ENCODE measurements at regions not wholly inside any gene's neighbourhood (a gene's known extent, or its start where the extent isn't known, plus 50 kb on each side); places are given as distances from the start of the nearest gene placed in this dataset.

DNA sequence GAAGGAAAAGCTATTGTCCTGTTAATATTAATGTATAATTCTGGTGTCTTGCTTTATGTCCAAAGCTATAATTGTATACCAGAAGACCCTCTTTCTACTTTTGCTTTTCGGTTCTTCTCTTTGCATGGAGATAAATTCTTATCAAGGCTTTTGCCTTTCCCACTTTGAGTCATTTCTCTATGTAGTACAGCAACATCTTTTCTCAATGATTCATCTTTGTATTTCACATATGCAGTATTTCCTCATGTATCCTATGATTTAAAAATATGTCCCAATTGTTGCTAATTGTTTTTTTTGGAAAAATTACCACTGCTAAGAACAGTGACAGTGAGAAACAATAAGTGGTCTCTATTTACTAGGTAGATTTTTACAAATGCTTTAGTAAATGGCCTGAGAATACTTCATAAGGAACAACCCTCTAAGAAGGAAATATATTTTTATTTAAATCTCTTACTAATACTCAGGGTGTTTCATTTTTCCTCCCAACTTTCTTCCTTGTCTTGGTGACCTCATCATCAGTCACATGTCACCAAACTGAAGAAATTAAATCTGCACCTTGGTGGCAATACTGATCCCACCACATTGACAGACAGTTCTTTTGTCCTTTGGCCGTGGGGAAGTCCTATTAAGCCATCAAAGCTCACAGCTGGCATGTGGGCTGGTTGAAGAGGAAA is 290.6 kb downstream of the SATB1 start:
- Mint-ChIP-seq H3K4me3 (no peak overlapping the region), H3K36me3 (ENCODE audit: insufficient read depth in 1 of 3, low read depth in 3 of 3) (no peaks in the 10 kb centered on the region), H3K9me3 (no peaks in the 10 kb centered on the region; a peak in 1 of 5 replicates), H3K27ac (no peak overlapping the region), H3K27me3 (ENCODE audit: low read depth) (no peaks in the 10 kb centered on the region), H3K4me1 (peaks cover 8 to 21% of the 10 kb centered on the region in 2 experiments)
- Histone ChIP-seq H4K20me1 (ENCODE audit: control insufficient read depth, insufficient read depth, insufficient read length) (no peaks in the 10 kb centered on the region), H4K8ac (replicated peaks; ENCODE audit: insufficient read length, low read depth, low read length) (no peak overlapping the region), H3K9ac (ENCODE audit: extremely low read depth, insufficient read length, low read length) (no peak overlapping the region), H3K23me2 (ENCODE audit: insufficient read length, low read depth, low read length, poor library complexity, severe bottlenecking) (no peaks in the 10 kb centered on the region), H3K27me3 (ENCODE audit: insufficient read depth, low read length) (no peaks in the 10 kb centered on the region), H2BK120ac (ENCODE audit: low read depth, low read length, poor library complexity, severe bottlenecking) (no peak overlapping the region), H3K14ac (ENCODE audit: insufficient read depth, low read length) (no peak overlapping the region), H2AK5ac (ENCODE audit: insufficient read length, low read length) (no peak overlapping the region), H2BK15ac (ENCODE audit: low read depth, low read length) (no peak overlapping the region), H4K91ac (ENCODE audit: insufficient read length, low read depth, low read length) (no peak overlapping the region), H4K5ac (ENCODE audit: insufficient read length, low read depth, low read length) (no peak overlapping the region), H3K23ac (ENCODE audit: insufficient read length, low read depth, low read length) (no peak overlapping the region), H3K4me1 (ENCODE audit: insufficient read depth, low read length) (no peaks in the 10 kb centered on the region; the same call in 1 of the 2 replicates), H3K56ac (ENCODE audit: insufficient read length, low read depth, low read length) (no peak overlapping the region), H2BK12ac (ENCODE audit: insufficient read length, low read depth, low read length) (no peak overlapping the region), H3K79me2 (ENCODE audit: insufficient read depth, low read length) (no peaks in the 10 kb centered on the region), H3K18ac (ENCODE audit: insufficient read length, low read depth, low read length) (no peak overlapping the region), H3K4me2 (ENCODE audit: insufficient read depth, insufficient read length, low read length) (no peak overlapping the region), H3T11ph (ENCODE audit: low read length) (no peak overlapping the region), H3K27ac (ENCODE audit: insufficient read length, low read depth, low read length) (no peak overlapping the region), H3K9me3 (ENCODE audit: control insufficient read depth, low read depth, low read length) (no peaks in the 10 kb centered on the region), H2AFZ (ENCODE audit: low read length) (no peak overlapping the region), H2BK20ac (ENCODE audit: low read depth, low read length, poor library complexity, severe bottlenecking) (no peak overlapping the region), H3K4ac (ENCODE audit: low read depth, low read length) (no peak overlapping the region), H2BK5ac (ENCODE audit: insufficient read length, low read length) (no peak overlapping the region), H3K79me1 (ENCODE audit: insufficient read depth, low read depth, low read length, poor library complexity, severe bottlenecking) (no peaks in the 10 kb centered on the region)
- no peak for DNase-seq
- WGBS (ENCODE audit: extremely low coverage, insufficient read length, low lambda C conversion rate), result no CpG with 5 or more reads among the region's 2 CpGs
- TF ChIP-seq, protein P1, sequence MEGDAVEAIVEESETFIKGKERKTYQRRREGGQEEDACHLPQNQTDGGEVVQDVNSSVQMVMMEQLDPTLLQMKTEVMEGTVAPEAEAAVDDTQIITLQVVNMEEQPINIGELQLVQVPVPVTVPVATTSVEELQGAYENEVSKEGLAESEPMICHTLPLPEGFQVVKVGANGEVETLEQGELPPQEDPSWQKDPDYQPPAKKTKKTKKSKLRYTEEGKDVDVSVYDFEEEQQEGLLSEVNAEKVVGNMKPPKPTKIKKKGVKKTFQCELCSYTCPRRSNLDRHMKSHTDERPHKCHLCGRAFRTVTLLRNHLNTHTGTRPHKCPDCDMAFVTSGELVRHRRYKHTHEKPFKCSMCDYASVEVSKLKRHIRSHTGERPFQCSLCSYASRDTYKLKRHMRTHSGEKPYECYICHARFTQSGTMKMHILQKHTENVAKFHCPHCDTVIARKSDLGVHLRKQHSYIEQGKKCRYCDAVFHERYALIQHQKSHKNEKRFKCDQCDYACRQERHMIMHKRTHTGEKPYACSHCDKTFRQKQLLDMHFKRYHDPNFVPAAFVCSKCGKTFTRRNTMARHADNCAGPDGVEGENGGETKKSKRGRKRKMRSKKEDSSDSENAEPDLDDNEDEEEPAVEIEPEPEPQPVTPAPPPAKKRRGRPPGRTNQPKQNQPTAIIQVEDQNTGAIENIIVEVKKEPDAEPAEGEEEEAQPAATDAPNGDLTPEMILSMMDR (conservative IDR thresholded peaks at IDR 0.05), result no peak
